HL-60 (cell line): ENCODE measurements at regions not wholly inside any gene's neighbourhood (a gene's known extent, or its start where the extent isn't known, plus 50 kb on each side); places are given as distances from the start of the nearest gene placed in this dataset.
"Not testable (repeated sequence)": the region's sequence is repeated elsewhere in the genome, so short reads cannot be mapped to it uniquely, and the experiment has no call there.

Experiments
- DNase-seq, 2 experiments: peaks; one replicate each; pipeline ENCODE4 v3.0.0-alpha.2; 2010 to 2020; ENCODE audit warnings: low read depth in 1 of 2, low spot score in 1 of 2
- H3K27ac ChIP-seq: fragments of 250-450 bp; sonication (Bioruptor Pico); replicated peaks from 2 replicates; pipeline ENCODE4 v1.5.1; 2020; ENCODE audit warnings: mild to moderate bottlenecking, moderate library complexity
- H3K27me3 ChIP-seq: fragments of 250-450 bp; sonication (Bioruptor Pico); 2 replicates; pipeline ENCODE4 v1.5.1; 2021; ENCODE audit warnings: mild to moderate bottlenecking, moderate library complexity; ENCODE audit not compliant: insufficient read depth, poor library complexity, severe bottlenecking
- H3K4me3 ChIP-seq: replicated peaks from 2 replicates; pipeline ENCODE4 v1.5.1; 2011; ENCODE audit warnings: mild to moderate bottlenecking, control low read depth, low read length; ENCODE audit not compliant: insufficient read depth
- CTCF ChIP-seq: IDR thresholded peaks from one replicate; pipeline ENCODE4 v1.5.1; 2011; ENCODE audit warnings: low read length, control low read depth, inconsistent platforms; ENCODE audit not compliant: insufficient read depth
- GABPA ChIP-seq: IDR thresholded peaks from 2 replicates; pipeline ENCODE4 v1.6.1; 2012; ENCODE audit warnings: low read depth
- POLR2AphosphoS5 ChIP-seq: IDR thresholded peaks from 2 replicates; pipeline ENCODE4 v1.6.1; 2012; ENCODE audit warnings: low read depth
- REST ChIP-seq: IDR thresholded peaks from 2 replicates; pipeline ENCODE4 v1.6.1; 2012; ENCODE audit warnings: low read depth; ENCODE audit not compliant: insufficient replicate concordance
- SPI1 ChIP-seq: IDR thresholded peaks from 2 replicates; pipeline ENCODE4 v1.6.1; 2012; ENCODE audit warnings: low read depth, mild to moderate bottlenecking, borderline replicate concordance

- TF ChIP-seq SPI1 (no peak), GABPA (no peak)
- Histone ChIP-seq H3K27ac (no peak overlapping the region), H3K27me3 (no peaks in the 10 kb centered on the region), H3K4me3 (no peak overlapping the region)
- no peak for DNase-seq
Observed at GRCh38 chrX:122982521-122982920, 201.6 kb upstream of the GRIA3 start.

DNA sequence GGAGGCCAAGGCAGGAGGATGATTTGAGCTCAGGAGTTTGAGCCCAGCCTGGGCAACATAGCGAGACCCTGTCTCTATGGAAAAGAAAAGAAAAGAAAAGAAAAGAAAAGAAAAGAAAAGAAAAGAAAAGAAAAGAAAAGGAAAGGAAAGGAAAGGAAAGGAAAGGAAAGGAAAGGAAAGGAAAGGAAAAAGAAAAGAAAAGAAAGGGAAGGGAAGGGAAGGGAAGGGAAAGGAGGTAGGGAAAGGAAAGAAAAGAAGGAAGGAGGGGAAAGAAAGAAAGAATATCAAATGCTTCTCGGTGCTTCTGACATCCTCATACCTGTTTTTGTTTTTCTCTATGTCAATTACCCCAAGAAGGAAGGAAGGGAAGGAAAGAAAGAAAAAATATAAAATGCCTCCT lies 181.2 kb upstream of the GRIA3 start:
- not testable (repeated sequence) for H3K27ac ChIP-seq, H3K27me3 ChIP-seq, DNase-seq, H3K4me3 ChIP-seq

- Histone ChIP-seq H3K4me3 (no peak overlapping the region), H3K27ac (no peak overlapping the region), H3K27me3 (no peaks in the 10 kb centered on the region)
- TF ChIP-seq SPI1 (no peak), GABPA (no peak), REST (no peak), CTCF (no peak), POLR2AphosphoS5 (no peak)
- DNase-seq: no peak
Observed at GRCh38 chrX:123013141-123013540, 170.9 kb upstream of the GRIA3 start.

DNA sequence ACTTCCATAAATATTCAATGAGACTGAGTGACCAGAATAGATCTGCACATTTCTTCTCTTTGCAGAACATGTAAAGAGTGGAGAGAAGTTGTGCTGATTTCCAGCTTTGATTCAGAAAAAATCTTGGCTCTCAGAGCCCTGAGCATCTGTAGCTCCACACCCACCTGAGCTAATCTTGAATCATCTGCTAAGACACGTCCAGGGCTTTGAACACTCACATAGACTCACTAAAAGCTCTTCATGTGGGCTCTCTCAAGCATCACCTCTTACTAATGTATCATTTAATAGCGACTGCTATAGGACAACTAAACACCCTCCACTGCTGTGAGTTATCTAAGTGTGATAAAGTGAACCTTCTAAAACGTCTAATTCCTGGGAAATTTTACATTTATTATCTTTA lies 147.7 kb upstream of the GRIA3 start:
- TF ChIP-seq SPI1: no peak
- no peak for TF ChIP-seq CTCF
- TF ChIP-seq POLR2AphosphoS5: no peak
- TF ChIP-seq REST: no peak
- TF ChIP-seq GABPA: no peak
- no peak overlapping the region for H3K27ac ChIP-seq
- H3K4me3 ChIP-seq: no peak overlapping the region
- no peaks in the 10 kb centered on the region for H3K27me3 ChIP-seq
- DNase-seq: no peak

DNA sequence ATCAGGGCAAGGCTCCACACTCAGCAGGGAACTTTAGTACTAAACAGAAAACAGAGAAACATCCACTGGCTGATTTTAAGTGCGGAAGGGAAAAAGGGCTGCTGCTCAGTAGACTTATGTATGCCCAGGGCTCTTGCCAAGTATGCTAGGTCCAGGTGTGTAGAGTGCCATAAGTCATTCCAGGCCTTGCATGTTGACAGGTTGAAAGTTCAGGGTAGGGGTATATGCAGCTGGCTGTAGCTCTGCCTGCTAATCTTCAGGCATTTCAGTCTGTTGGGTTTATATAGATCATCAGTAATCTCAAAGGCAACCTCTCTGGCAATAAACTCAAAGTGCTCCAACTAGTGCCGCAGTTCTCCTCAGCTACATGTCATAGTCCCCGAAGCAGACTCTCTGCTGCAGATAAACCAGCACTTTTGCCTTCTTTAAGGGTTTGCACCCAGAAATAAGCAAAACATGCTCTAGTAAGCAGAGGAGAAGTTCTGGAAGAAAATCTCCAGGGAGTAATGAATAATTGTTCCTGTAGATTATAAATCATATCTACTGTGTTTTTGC lies 134.9 kb upstream of the GRIA3 start:
- DNase-seq: no peak
- Histone ChIP-seq H3K4me3 (no peak overlapping the region), H3K27ac (no peak overlapping the region), H3K27me3 (no peaks in the 10 kb centered on the region)
- TF ChIP-seq GABPA (no peak), SPI1 (no peak), CTCF (no peak), REST (no peak), POLR2AphosphoS5 (no peak)
